Tibial artery (tissue), 4 donors: ENCODE measurements at regions not wholly inside any gene's neighbourhood (a gene's known extent, or its start where the extent isn't known, plus 50 kb on each side); places are given as distances from the start of the nearest gene placed in this dataset.

Source experiments
- DNase-seq, 2 donors: peaks; one replicate each; pipeline ENCODE4 v3.0.0-alpha.2; 2019
- H3K27ac ChIP-seq, 2 donors: fragments of 200-600 bp; sonication (generic) in 1 of 2; 1 replicate in 1 of 2; 2 replicates in 1 of 2; pipeline ENCODE4 v1.5.1; 2018 to 2019; ENCODE audit warnings: mild to moderate bottlenecking in 1 of 2
- H3K27me3 ChIP-seq, 2 donors: fragments of 200-600 bp; sonication (generic) in 1 of 2; one replicate each; pipeline versions ENCODE4 v1.5.1 to v1.6.0; 2016 to 2019
- H3K36me3 ChIP-seq, 3 donors: fragments of 200-600 bp; sonication (generic) in 2 of 3; one replicate each; pipeline ENCODE4 v1.5.1; 2016 to 2019; ENCODE audit warnings: mild to moderate bottlenecking in 2 of 3
- H3K4me1 ChIP-seq, 4 donors: fragments of 200-600 bp; sonication (generic) in 2 of 4; 1 replicate in 3 of 4; 2 replicates in 1 of 4; pipeline ENCODE4 v1.5.1; 2016 to 2019
- H3K4me3 ChIP-seq, 2 donors: fragments of 200-600 bp; sonication (generic) in 1 of 2; 1 replicate in 1 of 2; 2 replicates in 1 of 2; pipeline ENCODE4 v1.5.1; 2018 to 2019; ENCODE audit warnings: mild to moderate bottlenecking in 2 of 2
- H3K9me3 ChIP-seq, 3 donors: fragments of 200-600 bp; sonication (generic) in 1 of 3; one replicate each; pipeline ENCODE4 v1.5.1; 2016 to 2019
- CTCF ChIP-seq, 2 experiments: fragments of 200-600 bp in 1 of 2; fragments of 450-650 bp in 1 of 2; IDR thresholded peaks; one replicate each; pipeline ENCODE4 v1.5.1; 2017 to 2019; ENCODE audit warnings: antibody characterized with exemption in 2 of 2, mild to moderate bottlenecking in 1 of 2, moderate library complexity in 1 of 2
- intact Hi-C: fragments of 100-400 bp; cut with DNase I; formaldehyde crosslinking; loops from one replicate; pipeline ENCODE4 v1.15.0; 2023; ENCODE audit warnings: low total_unique reads

GRCh38 chrY:19521976-19522375 lies 222.6 kb downstream of the KDM5D start:
- intact Hi-C loops: no loop called here
- H3K27me3 ChIP-seq: no peaks in the 10 kb centered on the region
- no peaks in the 10 kb centered on the region for H3K9me3 ChIP-seq
- DNase-seq: no peak
- no peaks in the 10 kb centered on the region for H3K4me1 ChIP-seq
- no peak overlapping the region for H3K4me3 ChIP-seq
- TF ChIP-seq CTCF (IDR thresholded peaks at IDR 0.05): no peak
- H3K27ac ChIP-seq: no peak overlapping the region
- H3K36me3 ChIP-seq: no peaks in the 10 kb centered on the region

- H3K4me3 ChIP-seq: no peak overlapping the region
- H3K4me1 ChIP-seq: no peaks in the 10 kb centered on the region
- no peaks in the 10 kb centered on the region for H3K36me3 ChIP-seq
- TF ChIP-seq CTCF (IDR thresholded peaks at IDR 0.05): no peak
- intact Hi-C loops: no loop called here
- H3K27me3 ChIP-seq: no peaks in the 10 kb centered on the region
- no peaks in the 10 kb centered on the region for H3K9me3 ChIP-seq
- no peak for DNase-seq
- H3K27ac ChIP-seq: no peak overlapping the region
Measured at GRCh38 chrY:19503092-19503449, 241.5 kb downstream of the KDM5D start.

DNA sequence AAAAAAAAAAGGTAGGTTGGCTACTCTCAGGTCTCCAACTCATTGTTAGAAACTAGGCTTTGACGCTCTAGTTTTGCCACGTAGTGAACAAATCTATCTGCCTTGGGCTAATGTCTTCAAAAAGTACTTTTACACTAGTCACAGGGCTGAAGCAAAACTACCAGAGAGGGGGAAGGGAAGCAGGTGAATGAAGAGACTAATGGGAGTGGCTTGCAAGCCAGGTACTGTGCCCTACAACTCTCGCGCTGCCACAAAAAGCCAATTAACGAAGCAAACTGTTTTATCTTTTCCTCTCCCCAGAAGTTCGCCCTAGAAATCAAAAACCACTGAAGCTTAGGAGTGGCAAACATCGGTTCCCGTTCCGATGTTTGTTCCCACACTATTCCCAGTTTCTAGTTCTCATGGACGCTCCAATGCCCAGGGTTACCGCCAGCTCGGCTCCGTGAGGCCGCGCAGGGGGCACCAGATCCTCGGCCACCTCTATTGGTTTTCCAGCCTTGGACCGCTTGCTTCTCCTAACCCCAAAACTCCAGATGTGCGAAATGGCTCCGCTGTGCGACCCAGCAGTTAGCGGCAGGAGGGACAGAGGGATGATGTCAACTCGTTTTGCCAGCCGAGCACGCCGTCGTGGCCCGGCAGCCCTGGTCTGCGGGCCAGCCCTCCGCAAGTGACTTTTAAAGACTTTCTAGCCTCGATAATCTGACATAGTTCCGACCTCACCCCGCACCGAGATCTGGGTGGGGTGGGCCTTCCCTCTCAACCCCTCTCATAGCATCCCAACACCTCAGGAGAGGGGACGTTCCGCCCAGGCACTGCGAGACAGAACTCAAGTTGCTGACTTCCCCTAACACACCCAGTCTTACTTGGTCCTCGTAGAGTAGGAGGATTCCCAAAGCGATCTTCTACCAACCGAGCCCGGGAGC lies 242.1 kb downstream of the KDM5D start:
- no peak for TF ChIP-seq CTCF (IDR thresholded peaks at IDR 0.05)
- Histone ChIP-seq H3K27ac (no peak overlapping the region), H3K4me1 (no peaks in the 10 kb centered on the region), H3K9me3 (no peaks in the 10 kb centered on the region), H3K4me3 (no peak overlapping the region), H3K27me3 (no peaks in the 10 kb centered on the region), H3K36me3 (no peaks in the 10 kb centered on the region)
- intact Hi-C loops: no loop called here
- no peak for DNase-seq

- H3K27ac ChIP-seq: no peak overlapping the region
- no peak for TF ChIP-seq CTCF (IDR thresholded peaks at IDR 0.05)
- no peaks in the 10 kb centered on the region for H3K9me3 ChIP-seq
- no peak for DNase-seq
- H3K4me1 ChIP-seq: no peaks in the 10 kb centered on the region
- no peaks in the 10 kb centered on the region for H3K27me3 ChIP-seq
- no peak overlapping the region for H3K4me3 ChIP-seq
- intact Hi-C loops: no loop called here
- H3K36me3 ChIP-seq: no peaks in the 10 kb centered on the region
Measured at GRCh38 chrY:19498556-19498955, 246.0 kb downstream of the KDM5D start.

GRCh38 chrY:19487494-19487893 lies 257.0 kb downstream of the KDM5D start:
- no peak overlapping the region for H3K27ac ChIP-seq
- TF ChIP-seq CTCF (IDR thresholded peaks at IDR 0.05): no peak
- no peaks in the 10 kb centered on the region for H3K27me3 ChIP-seq
- H3K4me1 ChIP-seq: no peaks in the 10 kb centered on the region
- no peak for DNase-seq
- no peaks in the 10 kb centered on the region for H3K9me3 ChIP-seq
- intact Hi-C loops: no loop called here
- no peaks in the 10 kb centered on the region for H3K36me3 ChIP-seq
- H3K4me3 ChIP-seq: no peak overlapping the region
